Loucy (cell line): ENCODE measurements at regions not wholly inside any gene's neighbourhood (a gene's known extent, or its start where the extent isn't known, plus 50 kb on each side); places are given as distances from the start of the nearest gene placed in this dataset.

ENCODE experiments used
- H2AFZ ChIP-seq: fragments of 200-600 bp; sonication (generic); 2 replicates; pipeline ENCODE4 v1.6.0; 2016; ENCODE audit warnings: antibody characterized with exemption, mild to moderate bottlenecking, low read length, moderate library complexity
- H3F3A ChIP-seq: fragments of 200-600 bp; 2 replicates; pipeline ENCODE4 v1.6.0; 2016; ENCODE audit warnings: antibody characterized with exemption, low read depth, mild to moderate bottlenecking
- H3K27me3 ChIP-seq: fragments of 200-600 bp; sonication (generic); 2 replicates; pipeline ENCODE4 v1.6.1; 2014; ENCODE audit warnings: low read length, mild to moderate bottlenecking; ENCODE audit not compliant: insufficient read depth, poor library complexity, severe bottlenecking
- H3K36me3 ChIP-seq: fragments of 200-600 bp; sonication (generic); 2 replicates; pipeline ENCODE4 v1.6.1; 2016; ENCODE audit warnings: low read length; ENCODE audit not compliant: insufficient read depth
- H3K4me1 ChIP-seq: fragments of 200-600 bp; sonication (generic); 2 replicates; pipeline ENCODE4 v1.5.1; 2014; ENCODE audit warnings: low read length, mild to moderate bottlenecking; ENCODE audit not compliant: insufficient read depth, poor library complexity, severe bottlenecking
- H3K4me2 ChIP-seq: fragments of 200-600 bp; sonication (generic); 2 replicates; pipeline ENCODE4 v1.6.0; 2014; ENCODE audit warnings: antibody characterized with exemption, low read length, low read depth, mild to moderate bottlenecking; ENCODE audit not compliant: poor library complexity, severe bottlenecking
- H3K4me3 ChIP-seq: fragments of 200-600 bp; sonication (generic); 2 replicates; pipeline ENCODE4 v1.5.1; 2014; ENCODE audit warnings: low read length, mild to moderate bottlenecking, mixed read lengths; ENCODE audit not compliant: poor library complexity, severe bottlenecking
- H3K79me2 ChIP-seq: fragments of 200-600 bp; sonication (generic); 2 replicates; pipeline ENCODE4 v1.6.1; 2014; ENCODE audit warnings: low read length; ENCODE audit not compliant: insufficient read depth
- H3K9ac ChIP-seq: fragments of 200-600 bp; sonication (generic); 2 replicates; pipeline ENCODE4 v1.6.0; 2014; ENCODE audit warnings: mild to moderate bottlenecking, low read depth, low read length, moderate library complexity; ENCODE audit not compliant: poor library complexity, severe bottlenecking
- H3K9me2 ChIP-seq: fragments of 200-600 bp; sonication (generic); replicated peaks from 2 replicates; pipeline ENCODE4 v1.6.1; 2016; ENCODE audit warnings: low read depth, low read length, mixed read lengths
- H3K9me3 ChIP-seq: fragments of 200-600 bp; sonication (generic); 2 replicates; pipeline ENCODE4 v1.6.1; 2014; ENCODE audit warnings: mild to moderate bottlenecking, antibody characterized with exemption, low read length, low read depth; ENCODE audit not compliant: insufficient read depth
- H4K20me1 ChIP-seq: fragments of 200-600 bp; sonication (generic); 2 replicates; pipeline ENCODE4 v1.6.0; 2014; ENCODE audit warnings: antibody characterized with exemption, low read length, mild to moderate bottlenecking; ENCODE audit not compliant: insufficient read depth, poor library complexity, severe bottlenecking
- CTCF ChIP-seq: fragments of 200-600 bp; sonication (generic); conservative IDR thresholded peaks from 2 replicates; pipeline ENCODE4 v1.5.1; 2014; ENCODE audit warnings: mild to moderate bottlenecking, antibody characterized with exemption, low read length
- EZH2phosphoT487 ChIP-seq: fragments of 200-600 bp; IDR thresholded peaks from 2 replicates; pipeline ENCODE4 v1.6.1; 2018; ENCODE audit warnings: antibody characterized with exemption, mild to moderate bottlenecking, moderate library complexity, borderline replicate concordance

GRCh38 chr6:169139179-169139971, 114.3 kb downstream of the THBS2 start:
- no peaks in the 10 kb centered on the region for H3K36me3 ChIP-seq
- H4K20me1 ChIP-seq, result no peaks in the 10 kb centered on the region
- no peak overlapping the region for H2AFZ ChIP-seq
- no peak overlapping the region for H3K4me2 ChIP-seq
- no peaks in the 10 kb centered on the region for H3K79me2 ChIP-seq
- H3K4me1 ChIP-seq, result no peaks in the 10 kb centered on the region
- no peaks in the 10 kb centered on the region for H3K27me3 ChIP-seq
- H3K9me3 ChIP-seq, result no peaks in the 10 kb centered on the region; the same call in 1 of the 2 replicates
- no peak overlapping the region for H3K4me3 ChIP-seq
- TF ChIP-seq CTCF (no peak), EZH2phosphoT487 (no peak)
- no peaks in the 10 kb centered on the region for H3F3A ChIP-seq
- H3K9ac ChIP-seq, result no peak overlapping the region
- H3K9me2 ChIP-seq, result no peaks in the 10 kb centered on the region

GRCh38 chr6:169132352-169132940, 121.2 kb downstream of the THBS2 start:
- Histone ChIP-seq H3K4me3 (no peak overlapping the region), H3K9me3 (peaks cover 9% of the 10 kb centered on the region; the same call in 1 of the 2 replicates), H3F3A (no peaks in the 10 kb centered on the region), H3K36me3 (no peaks in the 10 kb centered on the region), H3K4me2 (no peak overlapping the region), H4K20me1 (no peaks in the 10 kb centered on the region), H3K27me3 (no peaks in the 10 kb centered on the region), H3K79me2 (no peaks in the 10 kb centered on the region), H3K9ac (no peak overlapping the region), H3K4me1 (no peaks in the 10 kb centered on the region), H2AFZ (no peak overlapping the region), H3K9me2 (no peaks in the 10 kb centered on the region)
- no peak for TF ChIP-seq EZH2phosphoT487
- no peak for TF ChIP-seq CTCF

- Histone ChIP-seq H4K20me1 (no peaks in the 10 kb centered on the region), H3K4me3 (no peak overlapping the region), H3K9ac (no peak overlapping the region), H3K4me2 (no peak overlapping the region), H3K27me3 (no peaks in the 10 kb centered on the region), H3K36me3 (no peaks in the 10 kb centered on the region), H3F3A (no peaks in the 10 kb centered on the region), H3K9me2 (no peaks in the 10 kb centered on the region), H2AFZ (no peak overlapping the region), H3K79me2 (no peaks in the 10 kb centered on the region), H3K9me3 (peaks cover 9% of the 10 kb centered on the region; the same call in 1 of the 2 replicates), H3K4me1 (no peaks in the 10 kb centered on the region)
- TF ChIP-seq CTCF (no peak), EZH2phosphoT487 (no peak)
Observed at GRCh38 chr6:169131390-169131789, 122.3 kb downstream of the THBS2 start.
